ENCODE measurements at regions not wholly inside any gene's neighbourhood (a gene's known extent, or its start where the extent isn't known, plus 50 kb on each side); places are given as distances from the start of the nearest gene placed in this dataset.
"Not testable (repeated sequence)": the region's sequence is repeated elsewhere in the genome, so short reads cannot be mapped to it uniquely, and the experiment has no call there.

- no peak for DNase-seq
Measured at GRCh38 chr14:83529531-83529930, 1995.9 kb upstream of the SEL1L start.

DNA sequence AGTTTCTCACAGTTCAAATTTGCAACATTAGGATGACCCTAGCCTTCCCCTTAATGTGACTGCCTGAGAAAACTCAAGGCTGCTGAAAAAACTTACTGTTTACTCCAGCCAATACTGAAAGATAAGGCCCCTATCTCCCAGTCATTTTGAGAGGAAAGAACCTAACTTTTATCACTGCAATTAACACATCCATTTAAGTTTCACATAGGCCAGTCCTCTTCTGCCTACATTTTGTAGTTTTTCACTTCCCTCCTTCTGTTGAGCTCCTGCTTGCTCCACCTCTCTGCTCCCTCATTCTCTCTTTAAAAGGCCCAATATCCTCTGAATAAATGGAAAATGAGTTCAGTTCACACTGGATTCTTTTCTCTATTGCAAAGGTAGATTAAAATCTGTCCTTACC is 1996.2 kb upstream of the FLRT2 start:
- no peak for DNase-seq

DNA sequence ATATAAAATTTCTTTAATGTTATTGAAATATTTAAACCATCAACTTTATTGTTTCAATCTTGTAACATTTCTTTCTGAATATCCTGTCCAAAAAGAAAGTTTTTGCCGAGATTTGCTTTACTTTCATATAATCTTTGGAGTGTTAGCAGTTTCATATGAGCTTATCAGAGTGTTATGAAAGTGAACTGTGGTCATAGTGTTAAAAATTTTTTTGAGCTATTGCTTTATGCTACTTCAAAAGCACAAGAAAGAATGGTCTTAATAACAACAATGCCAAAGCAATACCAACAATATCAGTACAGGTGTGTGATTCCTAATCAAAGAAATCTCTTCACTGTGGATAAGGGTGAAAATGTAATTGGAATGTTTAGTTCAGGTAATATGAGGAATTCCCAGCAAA is 1994.9 kb upstream of the FLRT2 start:
- DNase-seq = no peak

- DNase-seq = no peak
Measured at GRCh38 chr14:83535444-83535843, 1994.5 kb upstream of the FLRT2 start.

GRCh38 chr14:83541147-83541546 is 1988.8 kb upstream of the FLRT2 start:
- DNase-seq = no peak

GRCh38 chr14:83548061-83548839 is 1981.7 kb upstream of the FLRT2 start:
- DNase-seq = no peak

GRCh38 chr14:83556065-83556464 is 1973.9 kb upstream of the FLRT2 start:
- no peak for DNase-seq

DNA sequence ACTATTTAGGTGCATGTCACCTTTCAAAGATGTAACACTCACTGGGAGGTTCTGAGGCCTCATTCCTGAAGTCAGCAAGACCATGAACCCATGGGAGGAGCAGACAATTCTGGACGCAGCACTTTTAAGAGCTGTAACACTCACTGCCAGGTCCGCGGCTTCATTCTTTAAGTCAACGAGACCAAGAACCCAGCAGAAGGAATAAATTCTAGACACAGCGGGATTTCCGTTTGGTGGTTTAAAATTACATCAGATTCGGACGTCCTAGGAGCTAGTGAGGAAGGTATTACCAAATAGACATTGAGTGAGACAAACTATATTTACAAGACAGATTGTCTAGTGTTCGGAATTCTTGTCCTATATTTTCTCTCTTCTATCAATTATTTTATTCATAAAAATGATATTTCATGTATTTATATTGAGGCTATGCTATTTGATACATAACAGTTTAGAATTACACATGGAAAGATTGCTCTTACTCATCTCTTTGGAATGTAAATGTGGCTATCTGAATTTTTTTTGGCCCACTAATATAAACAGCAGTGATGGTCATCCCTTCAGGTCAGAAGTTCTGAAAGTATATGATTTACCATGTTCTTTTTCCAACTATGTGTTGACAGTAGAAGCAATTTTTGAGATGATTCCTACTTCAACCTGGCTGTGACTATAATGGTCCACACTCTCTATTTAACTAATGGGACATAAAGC is 1973.0 kb upstream of the FLRT2 start:
- DNase-seq = no peak

GRCh38 chr14:83558946-83559345 is 1971.0 kb upstream of the FLRT2 start:
- DNase-seq = no peak

- DNase-seq = no peak
Measured at GRCh38 chr14:83559721-83560120, 1970.2 kb upstream of the FLRT2 start.

DNA sequence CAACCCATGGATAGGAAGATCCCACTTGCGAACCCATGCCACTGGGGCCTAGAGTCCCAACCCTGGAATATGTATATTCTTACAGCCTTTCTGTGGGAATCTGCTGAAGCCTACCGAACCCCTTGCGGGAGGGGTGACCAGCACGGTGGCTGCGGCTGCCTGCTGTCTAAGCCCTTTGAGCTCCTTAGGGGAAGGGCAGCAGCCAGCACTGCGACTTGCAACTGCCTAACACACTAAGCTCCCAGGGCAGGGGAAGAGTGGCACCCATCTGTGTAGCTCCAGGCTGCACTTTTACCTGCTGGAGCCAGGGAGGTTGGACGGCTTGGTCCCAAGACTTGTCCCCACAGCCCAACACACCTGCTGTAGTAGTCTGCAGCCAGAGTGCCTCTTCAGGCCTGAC is 1968.7 kb upstream of the FLRT2 start:
- DNase-seq = no peak

DNA sequence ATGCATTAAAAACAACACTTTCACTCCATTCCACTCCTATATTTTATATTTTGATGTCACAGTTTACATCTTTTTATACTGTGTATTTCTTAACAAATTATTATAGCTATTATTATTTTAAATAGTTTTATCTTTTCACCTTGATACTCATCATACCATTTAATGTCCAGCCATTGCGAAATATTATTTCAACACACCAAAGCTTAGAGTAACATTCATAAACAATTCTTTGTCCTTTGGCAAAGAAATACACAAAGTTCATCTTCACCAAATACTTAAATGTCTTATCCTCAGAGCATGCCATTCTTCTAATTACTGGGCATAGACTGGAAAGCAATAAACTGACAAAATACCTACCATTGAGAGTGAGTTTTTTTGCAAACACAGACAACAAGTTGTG is 1963.4 kb upstream of the FLRT2 start:
- DNase-seq = no peak

GRCh38 chr14:83568141-83568540 is 1961.8 kb upstream of the FLRT2 start:
- no peak for DNase-seq

DNA sequence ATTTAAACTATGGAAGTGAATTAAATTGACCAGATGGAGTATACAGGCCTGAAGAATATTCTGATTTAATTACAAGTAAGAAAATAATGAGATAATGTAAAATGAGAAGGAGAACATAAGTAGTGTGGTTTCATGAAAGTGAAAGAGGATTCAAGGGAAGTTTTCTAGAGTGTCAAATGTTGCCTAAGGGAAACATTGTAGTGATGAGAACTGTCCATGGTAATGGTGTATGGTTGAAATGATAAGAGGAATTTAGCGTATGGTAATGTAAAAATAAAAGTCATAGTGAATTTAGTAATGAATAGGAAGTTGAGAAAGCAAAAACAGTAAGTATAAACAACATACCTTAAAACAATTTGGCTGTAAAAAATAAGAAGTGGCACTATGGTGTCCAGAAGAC is 1954.6 kb upstream of the FLRT2 start:
- no peak for DNase-seq

- no peak for DNase-seq
Measured at GRCh38 chr14:83583201-83583600, 1946.7 kb upstream of the FLRT2 start.

DNA sequence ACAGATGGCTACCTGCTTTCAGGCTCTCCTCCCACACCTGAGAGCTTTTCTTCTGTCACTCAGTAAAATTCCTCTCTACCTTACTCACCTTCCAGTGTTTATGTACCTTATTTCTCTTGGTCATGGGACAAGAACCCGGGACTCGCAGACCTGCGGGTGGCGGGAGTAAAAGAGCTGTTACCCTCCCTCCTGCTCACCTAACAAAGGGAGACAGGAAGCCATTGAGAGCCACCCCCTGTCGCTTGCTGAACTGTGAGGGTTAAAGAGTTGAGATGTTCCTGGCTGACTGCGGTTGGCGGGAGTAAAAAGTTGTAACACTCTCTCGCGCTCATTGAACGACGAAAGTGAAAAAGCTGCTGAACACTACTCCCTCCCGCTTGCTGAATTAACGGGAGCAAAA is 1935.1 kb upstream of the FLRT2 start:
- no peak for DNase-seq

- no peak for DNase-seq
Measured at GRCh38 chr14:83607682-83608081, 1922.3 kb upstream of the FLRT2 start.

DNA sequence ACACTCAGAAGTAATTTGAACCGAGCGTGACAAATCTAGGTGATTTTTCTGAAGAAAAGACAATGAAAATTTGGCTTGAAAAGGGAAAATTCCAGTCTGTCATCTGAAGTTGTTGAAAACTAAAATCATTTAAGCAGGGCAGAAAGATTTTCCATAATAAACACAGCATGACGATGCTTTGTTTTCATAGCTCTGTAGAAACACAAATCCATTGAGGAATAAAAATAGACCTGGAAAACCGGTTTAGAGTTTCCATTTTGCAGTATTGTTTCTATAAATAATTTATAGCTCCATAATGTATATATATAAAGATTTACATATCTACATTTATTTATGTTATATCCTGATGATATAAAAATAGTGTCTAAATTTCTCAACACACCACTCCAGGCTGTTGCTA is 1918.5 kb upstream of the FLRT2 start:
- DNase-seq = no peak

GRCh38 chr14:83611906-83612390 is 1918.0 kb upstream of the FLRT2 start:
- DNase-seq = no peak

- DNase-seq = no peak
Measured at GRCh38 chr14:83614956-83615355, 1915.0 kb upstream of the FLRT2 start.

DNA sequence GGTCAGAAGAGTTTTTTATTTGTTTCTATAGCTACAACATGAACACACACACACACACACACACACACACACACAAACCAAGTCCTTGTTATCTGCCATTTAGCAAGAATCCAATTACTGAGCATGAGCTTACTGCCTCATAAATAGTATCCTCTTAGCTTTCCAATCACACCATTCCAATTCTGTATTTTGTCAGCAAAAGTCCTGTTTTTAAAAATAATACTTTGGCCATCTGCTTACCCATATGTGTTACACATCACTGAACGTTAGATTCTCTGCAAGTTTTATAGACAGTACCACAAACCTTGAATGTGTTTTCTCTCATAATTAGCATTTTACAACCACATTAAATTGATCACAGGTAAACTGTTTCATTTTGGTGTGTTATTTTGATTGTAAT is 1905.4 kb upstream of the FLRT2 start:
- no peak for DNase-seq

GRCh38 chr14:83632375-83632774 is 1897.6 kb upstream of the FLRT2 start:
- DNase-seq = no peak

- no peak for DNase-seq
Measured at GRCh38 chr14:83638748-83639504, 1891.0 kb upstream of the FLRT2 start.

- DNase-seq = not testable (repeated sequence)
Measured at GRCh38 chr14:83639505-83639875, 1890.5 kb upstream of the FLRT2 start.
